GM19324 (cell line): ENCODE measurements at regions not wholly inside any gene's neighbourhood (a gene's known extent, or its start where the extent isn't known, plus 50 kb on each side); places are given as distances from the start of the nearest gene placed in this dataset.

Experiments used
- ATAC-seq: cut with Tn5 transposase; IDR thresholded peaks from one replicate; pipeline ENCODE4 v1.9.1; 2021; ENCODE audit warnings: mild to moderate bottlenecking, moderate library complexity; ENCODE audit not compliant: unreplicated experiment, low FRiP score

- no peak for ATAC-seq
Observed at GRCh38 chr13:22080832-22081231, 410.0 kb downstream of the FGF9 start.

- ATAC-seq = no peak
Observed at GRCh38 chr13:22081430-22081829, 410.6 kb downstream of the FGF9 start.

GRCh38 chr13:22082030-22082429, 411.2 kb downstream of the FGF9 start:
- ATAC-seq = no peak

GRCh38 chr13:22082437-22083100, 411.7 kb downstream of the FGF9 start:
- no peak for ATAC-seq

GRCh38 chr13:22085001-22085400, 414.1 kb downstream of the FGF9 start:
- ATAC-seq = no peak

- ATAC-seq = no peak
Observed at GRCh38 chr13:22086597-22087330, 415.9 kb downstream of the FGF9 start.

- ATAC-seq = no peak
Observed at GRCh38 chr13:22090106-22090505, 419.2 kb downstream of the FGF9 start.

- no peak for ATAC-seq
Observed at GRCh38 chr13:22091222-22091970, 420.5 kb downstream of the FGF9 start.

- ATAC-seq = no peak
Observed at GRCh38 chr13:22091971-22092300, 421.1 kb downstream of the FGF9 start.

GRCh38 chr13:22092791-22093560, 422.1 kb downstream of the FGF9 start:
- no peak for ATAC-seq

GRCh38 chr13:22095794-22096193, 424.9 kb downstream of the FGF9 start:
- no peak for ATAC-seq

- ATAC-seq = no peak
Observed at GRCh38 chr13:22099585-22099984, 428.7 kb downstream of the FGF9 start.

GRCh38 chr13:22102271-22102670, 431.4 kb downstream of the FGF9 start:
- no peak for ATAC-seq

- ATAC-seq = no peak
Observed at GRCh38 chr13:22103046-22104027, 432.5 kb downstream of the FGF9 start.

GRCh38 chr13:22106058-22106457, 435.2 kb downstream of the FGF9 start:
- ATAC-seq = no peak

- no peak for ATAC-seq
Observed at GRCh38 chr13:22107549-22107948, 436.7 kb downstream of the FGF9 start.

GRCh38 chr13:22108283-22108942, 437.5 kb downstream of the FGF9 start:
- ATAC-seq = no peak

- ATAC-seq = no peak
Observed at GRCh38 chr13:22108979-22109378, 438.1 kb downstream of the FGF9 start.

- no peak for ATAC-seq
Observed at GRCh38 chr13:22110368-22110767, 439.5 kb downstream of the FGF9 start.
